ENCODE measurements at regions not wholly inside any gene's neighbourhood (a gene's known extent, or its start where the extent isn't known, plus 50 kb on each side); places are given as distances from the start of the nearest gene placed in this dataset.

GRCh38 chr5:155753943-155754581 is 572.9 kb upstream of the SGCD start:
- Histone ChIP-seq H2BK15ac (ENCODE audit: low read length) (no peak overlapping the region), H3K14ac (ENCODE audit: insufficient read length) (no peak overlapping the region), H3K36me3 (ENCODE audit: control insufficient read depth in 2 of 4, insufficient read depth in 4 of 4, low read length in 3 of 4) (no peaks in the 10 kb centered on the region), H4K8ac (ENCODE audit: extremely low read depth, insufficient read depth, low read length) (no peak overlapping the region), H2BK12ac (ENCODE audit: low read depth, low read length) (no peak overlapping the region), H3K9ac (replicated peaks in 1 of 4; ENCODE audit: extremely low read depth in 1 of 4, low read depth in 3 of 4, low read length in 3 of 4) (no peak overlapping the region), H3K23me2 (ENCODE audit: low read depth, low read length) (no peaks in the 10 kb centered on the region), H2BK20ac (ENCODE audit: low read length) (no peak overlapping the region), H4K91ac (replicated peaks; ENCODE audit: insufficient read length, low read length) (no peak overlapping the region), H4K20me1 (replicated peaks in 1 of 2; ENCODE audit: control insufficient read depth in 1 of 2, insufficient read depth in 2 of 2, low read length in 2 of 2) (no peaks in the 10 kb centered on the region), H3K4me1 (replicated peaks in 1 of 4; ENCODE audit: control insufficient read depth in 3 of 4, insufficient read depth in 4 of 4, low read length in 3 of 4) (no peaks in the 10 kb centered on the region), H3K79me2 (ENCODE audit: control insufficient read depth in 1 of 2, insufficient read depth in 2 of 2, low read length in 2 of 2) (no peaks in the 10 kb centered on the region), H3K4me3 (ENCODE audit: extremely low read depth in 1 of 4, insufficient read depth in 2 of 4, low read depth in 3 of 4, low read length in 4 of 4) (no peak overlapping the region), H3K56ac (replicated peaks; ENCODE audit: insufficient read length, low read depth, low read length) (no peak overlapping the region), H3K9me3 (ENCODE audit: insufficient read depth in 2 of 2, low read depth in 1 of 2, low read length in 1 of 2) (no peaks in the 10 kb centered on the region; a peak in 1 of 4 replicates), H2BK5ac (ENCODE audit: low read depth, low read length) (no peak overlapping the region), H3K18ac (ENCODE audit: extremely low read depth, low read length) (no peak overlapping the region), H3K23ac (ENCODE audit: insufficient read length) (no peak overlapping the region), H3K4me2 (ENCODE audit: insufficient read depth in 1 of 2, low read depth in 2 of 2, low read length in 2 of 2) (no peak overlapping the region), H2BK120ac (replicated peaks; ENCODE audit: low read depth, low read length) (no peak overlapping the region), H2AFZ (ENCODE audit: low read length) (no peak overlapping the region), H3K27me3 (replicated peaks in 1 of 4; ENCODE audit: control insufficient read depth in 3 of 4, extremely low read depth in 1 of 4, insufficient read depth in 3 of 4, low read length in 3 of 4) (no peaks in the 10 kb centered on the region), H3K27ac (ENCODE audit: low read depth, low read length) (no peak overlapping the region), H3K79me1 (ENCODE audit: low read depth, low read length) (no peaks in the 10 kb centered on the region), H2AK5ac (ENCODE audit: low read depth, low read length) (no peak overlapping the region), H3K4ac (replicated peaks; ENCODE audit: insufficient read length, low read depth, low read length) (no peak overlapping the region), H4K5ac (ENCODE audit: insufficient read length, low read depth, low read length) (no peak overlapping the region)
- FAIRE-seq, result no peak
- ChIA-PET POLR2A (ENCODE audit: partially characterized antibody) (no interaction called here), CTCF (ENCODE audit: partially characterized antibody) (no interaction called here)
- DNase-seq (ENCODE audit: low read depth in 1 of 2, low spot score in 2 of 2), result no peak
- 62% methylated on average over 3 of the region's 3 CpGs; no CpG with 5 or more reads in 1 of the 2 experiments for WGBS, 2 experiments (ENCODE audit: extremely low coverage in 1 of 2, insufficient coverage in 1 of 2, insufficient read length in 1 of 2, insufficient replicate concordance in 2 of 2, low coverage in 1 of 2, low lambda C conversion rate in 2 of 2, missing lambda C conversion rate in 1 of 2)
- TF ChIP-seq KDM1A (IDR thresholded peaks at IDR 0.05; ENCODE audit: borderline replicate concordance, low read length) (no peak), EP300 (IDR thresholded peaks at IDR 0.05; ENCODE audit: borderline replicate concordance in 1 of 2, low read depth in 2 of 2, low read length in 2 of 2) (no peak), YY1 (IDR thresholded peaks at IDR 0.05; ENCODE audit: low read depth, low read length) (no peak), CTBP2 (IDR thresholded peaks at IDR 0.05; ENCODE audit: borderline replicate concordance, insufficient read depth, insufficient read length, low read length) (no peak), ZNF274 (IDR thresholded peaks at IDR 0.05; ENCODE audit: borderline replicate concordance, extremely low read depth, low read length) (no peak), SAP30 (IDR thresholded peaks at IDR 0.05; ENCODE audit: insufficient read depth, insufficient replicate concordance, low read length) (no peak), SUZ12 (IDR thresholded peaks at IDR 0.05; ENCODE audit: low read length) (no peak), BCL11A (IDR thresholded peaks at IDR 0.05; ENCODE audit: low read depth in 2 of 2, low read length in 2 of 2) (no peak), MAX (IDR thresholded peaks at IDR 0.05) (no peak), NANOG (IDR thresholded peaks at IDR 0.05; ENCODE audit: insufficient read depth, low read depth, low read length, poor library complexity, severe bottlenecking) (no peak), RXRA (IDR thresholded peaks at IDR 0.05; ENCODE audit: insufficient read depth, low read depth, low read length) (no peak), CBX5 (IDR thresholded peaks at IDR 0.05; ENCODE audit: low read depth, low read length) (no peak), GTF2F1 (IDR thresholded peaks at IDR 0.05; ENCODE audit: borderline replicate concordance, low read depth, low read length) (no peak)

Measured in H1 (cell line).